Gastroesophageal sphincter (tissue), 3 donors: ENCODE measurements at regions not wholly inside any gene's neighbourhood (a gene's known extent, or its start where the extent isn't known, plus 50 kb on each side); places are given as distances from the start of the nearest gene placed in this dataset.

Experiments used
- CTCF ChIP-seq, 4 experiments: fragments of 200-600 bp in 2 of 4; fragments of 450-650 bp in 2 of 4; sonication (generic) in 1 of 4; IDR thresholded peaks; one replicate each; pipeline ENCODE4 v1.5.1; 2017 to 2019; ENCODE audit warnings: antibody characterized with exemption in 4 of 4, mild to moderate bottlenecking in 2 of 4, moderate library complexity in 2 of 4
- POLR2A ChIP-seq, 2 donors: fragments of 450-650 bp; IDR thresholded peaks; one replicate each; pipeline ENCODE4 v1.6.1; 2017; ENCODE audit warnings: antibody characterized with exemption in 2 of 2, mild to moderate bottlenecking in 2 of 2, moderate library complexity in 1 of 2

GRCh38 chr1:36605942-36606640, 123.4 kb upstream of the CSF3R start:
- TF ChIP-seq CTCF (IDR thresholded peaks at IDR 0.05) (no peak), POLR2A (IDR thresholded peaks at IDR 0.05) (no peak)
